Neural cell (in vitro differentiated cells): ENCODE measurements at regions not wholly inside any gene's neighbourhood (a gene's known extent, or its start where the extent isn't known, plus 50 kb on each side); places are given as distances from the start of the nearest gene placed in this dataset.
"Not testable (repeated sequence)": the region's sequence is repeated elsewhere in the genome, so short reads cannot be mapped to it uniquely, and the experiment has no call there.

Source experiments
- H2AFZ ChIP-seq: fragments of 200-600, 300-800 bp; sonication (generic), shearing (Covaris generic); 2 replicates; pipeline ENCODE4 v1.6.0; 2014; ENCODE audit warnings: low read depth, mild to moderate bottlenecking, antibody characterized with exemption, low read length, moderate library complexity
- H3F3A ChIP-seq: fragments of 200-600 bp; shearing (Covaris generic); 2 replicates; pipeline ENCODE4 v1.6.1; 2016; ENCODE audit warnings: mild to moderate bottlenecking, moderate library complexity, mixed read lengths, antibody characterized with exemption, low read length; ENCODE audit not compliant: insufficient read depth, poor library complexity, severe bottlenecking
- H3K27ac ChIP-seq: fragments of 200-600, 300-800 bp; sonication (generic), shearing (Covaris generic); 2 replicates; pipeline ENCODE4 v1.5.1; 2014; ENCODE audit warnings: mild to moderate bottlenecking, low read length, moderate library complexity
- H3K27me3 ChIP-seq: fragments of 300-800, 200-600 bp; sonication (generic), shearing (Covaris generic); 2 replicates; pipeline ENCODE4 v1.6.0; 2014; ENCODE audit warnings: mild to moderate bottlenecking, low read depth, low read length, moderate library complexity; ENCODE audit not compliant: insufficient read depth
- H3K36me3 ChIP-seq: fragments of 300-800, 200-600 bp; sonication (generic), shearing (Covaris generic); 2 replicates; pipeline ENCODE4 v1.5.1; 2014; ENCODE audit warnings: mild to moderate bottlenecking, antibody characterized with exemption, low read length, moderate library complexity; ENCODE audit not compliant: insufficient read depth
- H3K4me2 ChIP-seq: fragments of 300-800, 200-600 bp; sonication (generic), shearing (Covaris generic); 2 replicates; pipeline ENCODE4 v1.6.0; 2014; ENCODE audit warnings: mild to moderate bottlenecking, low read length
- H3K4me3 ChIP-seq: fragments of 300-800, 200-600 bp; sonication (generic), shearing (Covaris generic); 2 replicates; pipeline ENCODE4 v1.5.1; 2014; ENCODE audit warnings: mild to moderate bottlenecking, low read length, moderate library complexity
- H3K79me2 ChIP-seq: fragments of 200-600 bp; shearing (Covaris generic); replicated peaks from 2 replicates; pipeline ENCODE4 v1.6.0; 2014; ENCODE audit warnings: mild to moderate bottlenecking, low read length, moderate library complexity; ENCODE audit not compliant: insufficient read depth
- H3K9ac ChIP-seq: fragments of 300-800, 200-600 bp; sonication (generic), shearing (Covaris generic); 2 replicates; pipeline ENCODE4 v1.6.1; 2016; ENCODE audit warnings: mild to moderate bottlenecking, low read length, mixed read lengths
- H3K9me2 ChIP-seq: fragments of 200-600 bp; shearing (Covaris generic); 2 replicates; pipeline ENCODE4 v1.6.1; 2016; ENCODE audit warnings: mild to moderate bottlenecking, low read length, mixed read lengths; ENCODE audit not compliant: insufficient read depth
- H3K9me3 ChIP-seq: fragments of 200-600, 300-800 bp; sonication (generic), shearing (Covaris generic); 2 replicates; pipeline ENCODE4 v1.6.1; 2016; ENCODE audit warnings: mild to moderate bottlenecking, mixed run types, low read length, moderate library complexity, mixed read lengths
- H4K20me1 ChIP-seq: fragments of 200-600 bp; shearing (Covaris generic); 2 replicates; pipeline ENCODE4 v1.6.1; 2016; ENCODE audit warnings: mild to moderate bottlenecking, mixed run types; ENCODE audit not compliant: insufficient read depth
- CTCF ChIP-seq: fragments of 450-650 bp; IDR thresholded peaks from 2 replicates; pipeline ENCODE4 v1.5.1; 2014; ENCODE audit warnings: antibody characterized with exemption, mild to moderate bottlenecking, moderate library complexity; ENCODE audit not compliant: poor library complexity, severe bottlenecking
- EP300 ChIP-seq: fragments of 450-650 bp; conservative IDR thresholded peaks from 2 replicates; pipeline ENCODE4 v1.6.1; 2014; ENCODE audit warnings: antibody characterized with exemption, mild to moderate bottlenecking, moderate library complexity; ENCODE audit not compliant: poor library complexity, severe bottlenecking
- EZH2 ChIP-seq: fragments of 200-600, 300-800 bp; shearing (Covaris generic), sonication (generic); IDR thresholded peaks from 2 replicates; pipeline ENCODE4 v1.6.1; 2014; ENCODE audit warnings: antibody characterized with exemption, low read length, borderline replicate concordance, mild to moderate bottlenecking; ENCODE audit not compliant: insufficient read depth, poor library complexity, severe bottlenecking
- MXI1 ChIP-seq: fragments of 450-650 bp; conservative IDR thresholded peaks from 2 replicates; pipeline ENCODE4 v1.6.1; 2014; ENCODE audit warnings: antibody characterized with exemption, mild to moderate bottlenecking; ENCODE audit not compliant: poor library complexity, severe bottlenecking
- POLR2AphosphoS5 ChIP-seq: IDR thresholded peaks from 2 replicates; pipeline ENCODE4 v1.6.1; 2012
- RAD21 ChIP-seq: fragments of 450-650 bp; conservative IDR thresholded peaks from 2 replicates; pipeline ENCODE4 v1.6.1; 2014; ENCODE audit warnings: antibody characterized with exemption, mild to moderate bottlenecking, moderate library complexity
- REST ChIP-seq: IDR thresholded peaks from 2 replicates; pipeline ENCODE4 v1.6.1; 2012; ENCODE audit warnings: borderline replicate concordance
- SMC3 ChIP-seq: fragments of 450-650 bp; conservative IDR thresholded peaks from 2 replicates; pipeline ENCODE4 v1.6.1; 2014; ENCODE audit warnings: antibody characterized with exemption, mild to moderate bottlenecking, moderate library complexity; ENCODE audit not compliant: poor library complexity
- TAF1 ChIP-seq: IDR thresholded peaks from 2 replicates; pipeline ENCODE4 v1.6.1; 2012; ENCODE audit warnings: low read depth

GRCh38 chr10:3635211-3635671 is 149.8 kb downstream of the KLF6 start:
- no peak for TF ChIP-seq EZH2
- no peak for TF ChIP-seq RAD21
- Histone ChIP-seq H3K9me2 (no peaks in the 10 kb centered on the region), H2AFZ (no peak overlapping the region), H3K79me2 (no peaks in the 10 kb centered on the region), H3K27me3 (no peaks in the 10 kb centered on the region), H3K9me3 (no peaks in the 10 kb centered on the region), H3F3A (no peaks in the 10 kb centered on the region), H4K20me1 (no peaks in the 10 kb centered on the region), H3K9ac (no peak overlapping the region), H3K36me3 (no peaks in the 10 kb centered on the region), H3K27ac (no peak overlapping the region), H3K4me3 (no peak overlapping the region), H3K4me2 (no peak overlapping the region)

- H3K4me3 ChIP-seq, H3K27ac ChIP-seq, H3K27me3 ChIP-seq, H3K9me3 ChIP-seq, H3K79me2 ChIP-seq, H3K9me2 ChIP-seq, H3K36me3 ChIP-seq, H3F3A ChIP-seq, H4K20me1 ChIP-seq, H3K4me2 ChIP-seq, H2AFZ ChIP-seq, H3K9ac ChIP-seq: not testable (repeated sequence)
Measured at GRCh38 chr10:3634646-3635045, 150.4 kb downstream of the KLF6 start.

- no peak for TF ChIP-seq EP300
- no peak for TF ChIP-seq MXI1
- no peak for TF ChIP-seq CTCF
- no peaks in the 10 kb centered on the region for H3K27me3 ChIP-seq
- H3K4me3 ChIP-seq: no peak overlapping the region
- no peaks in the 10 kb centered on the region for H3K9me3 ChIP-seq
- H3F3A ChIP-seq: no peaks in the 10 kb centered on the region
- no peaks in the 10 kb centered on the region for H4K20me1 ChIP-seq
- no peaks in the 10 kb centered on the region for H3K36me3 ChIP-seq
- H3K9ac ChIP-seq: no peak overlapping the region
- H3K9me2 ChIP-seq: no peaks in the 10 kb centered on the region
- H3K79me2 ChIP-seq: no peaks in the 10 kb centered on the region
- no peak overlapping the region for H3K27ac ChIP-seq
- H2AFZ ChIP-seq: no peak overlapping the region
- no peak overlapping the region for H3K4me2 ChIP-seq
Measured at GRCh38 chr10:3631701-3632330, 153.2 kb downstream of the KLF6 start.

GRCh38 chr10:3631291-3631690 is 153.7 kb downstream of the KLF6 start:
- no peak overlapping the region for H3K4me2 ChIP-seq
- no peaks in the 10 kb centered on the region for H3K9me3 ChIP-seq
- no peaks in the 10 kb centered on the region for H4K20me1 ChIP-seq
- no peak overlapping the region for H3K9ac ChIP-seq
- H3F3A ChIP-seq: no peaks in the 10 kb centered on the region
- no peaks in the 10 kb centered on the region for H3K27me3 ChIP-seq
- TF ChIP-seq RAD21 (no peak), MXI1 (no peak), TAF1 (no peak), EP300 (no peak), REST (no peak), EZH2 (no peak), CTCF (no peak), SMC3 (no peak), POLR2AphosphoS5 (no peak)
- no peaks in the 10 kb centered on the region for H3K9me2 ChIP-seq
- no peak overlapping the region for H3K4me3 ChIP-seq
- no peak overlapping the region for H3K27ac ChIP-seq
- no peaks in the 10 kb centered on the region for H3K36me3 ChIP-seq
- no peak overlapping the region for H2AFZ ChIP-seq
- no peaks in the 10 kb centered on the region for H3K79me2 ChIP-seq
